H1 (cell line): ENCODE measurements at regions not wholly inside any gene's neighbourhood (a gene's known extent, or its start where the extent isn't known, plus 50 kb on each side); places are given as distances from the start of the nearest gene placed in this dataset.
A peak's percentile ranks its signal among the peaks of the same experiment; 100 is the strongest.

Experiments used
- CTCF ChIA-PET: fragments of 300-600 bp; sonication (Branson Sonifier 250); formaldehyde crosslinking; loops from one replicate; lab custom pipeline; 2021; ENCODE audit not compliant: partially characterized antibody; lab: Charles Lee
- POLR2A ChIA-PET: fragments of 300-600 bp; sonication (Branson Sonifier 250); formaldehyde crosslinking; loops from one replicate; lab custom pipeline; 2021; ENCODE audit warnings: inconsistent platforms; ENCODE audit not compliant: partially characterized antibody; lab: Charles Lee
- DNase-seq, 2 experiments: peaks; one replicate each; pipeline versions ENCODE4 v3.0.0 to v3.0.0-alpha.2; 2010 to 2022; ENCODE audit warnings: low spot score in 2 of 2, low read depth in 1 of 2, mixed read lengths in 1 of 2
- FAIRE-seq: peaks from 2 replicates; lab custom pipeline; 2011; peaks lifted over from hg19 to GRCh38; lab: Jason Lieb, UNC
- H2AFZ ChIP-seq: 2 replicates; pipeline ENCODE4 v1.8.1; 2012; ENCODE audit warnings: low read length, inconsistent platforms
- H2AK5ac ChIP-seq: 2 replicates; pipeline ENCODE4 v1.6.1; 2013; ENCODE audit warnings: low read depth, low read length
- H2BK120ac ChIP-seq: replicated peaks from 2 replicates; pipeline ENCODE3; 2013; ENCODE audit warnings: low read depth, low read length, inconsistent platforms
- H2BK12ac ChIP-seq: 2 replicates; pipeline ENCODE4 v1.6.1; 2013; ENCODE audit warnings: low read depth, low read length
- H2BK15ac ChIP-seq: 2 replicates; pipeline ENCODE4 v1.6.1; 2013; ENCODE audit warnings: low read length
- H2BK20ac ChIP-seq: 2 replicates; pipeline ENCODE4 v1.6.1; 2013; ENCODE audit warnings: low read length
- H2BK5ac ChIP-seq: 2 replicates; pipeline ENCODE4 v1.6.1; 2013; ENCODE audit warnings: low read depth, low read length
- H3K14ac ChIP-seq: 2 replicates; pipeline ENCODE4 v1.6.1; 2013; ENCODE audit warnings: inconsistent platforms; ENCODE audit not compliant: insufficient read length
- H3K18ac ChIP-seq: 2 replicates; pipeline ENCODE4 v1.6.1; 2013; ENCODE audit warnings: low read length; ENCODE audit errors: extremely low read depth
- H3K23ac ChIP-seq: 2 replicates; pipeline ENCODE4 v1.6.1; 2013; ENCODE audit warnings: inconsistent platforms; ENCODE audit not compliant: insufficient read length
- H3K23me2 ChIP-seq: 2 replicates; pipeline ENCODE4 v1.6.1; 2013; ENCODE audit warnings: low read depth, low read length
- H3K27ac ChIP-seq: 2 replicates; pipeline ENCODE4 v1.6.1; 2011; ENCODE audit warnings: low read depth, low read length, inconsistent platforms
- H3K27me3 ChIP-seq, 4 experiments: replicated peaks in 1 of 4; 1 replicate in 1 of 4; 2 replicates in 3 of 4; pipeline versions ENCODE4 v1.6.1 to v1.8.1; 2011 to 2013; ENCODE audit warnings: low read length in 3 of 4, mild to moderate bottlenecking in 3 of 4, inconsistent platforms in 2 of 4, mixed read lengths in 2 of 4, moderate library complexity in 1 of 4; ENCODE audit not compliant: control insufficient read depth in 3 of 4, insufficient read depth in 3 of 4; ENCODE audit errors: extremely low read depth in 1 of 4
- H3K36me3 ChIP-seq, 4 experiments: 2 replicates each; pipeline versions ENCODE4 v1.6.1 to v1.8.1; 2011 to 2013; ENCODE audit warnings: mild to moderate bottlenecking in 4 of 4, low read length in 3 of 4, moderate library complexity in 2 of 4, control low read depth in 1 of 4, inconsistent platforms in 1 of 4; ENCODE audit not compliant: insufficient read depth in 4 of 4, control insufficient read depth in 2 of 4
- H3K4ac ChIP-seq: replicated peaks from 2 replicates; pipeline ENCODE3; 2013; ENCODE audit warnings: low read length, low read depth, mixed read lengths, inconsistent platforms; ENCODE audit not compliant: insufficient read length
- H3K4me1 ChIP-seq, 4 experiments: replicated peaks in 1 of 4; 1 replicate in 1 of 4; 2 replicates in 3 of 4; pipeline versions ENCODE4 v1.6.1 to v1.8.1; 2011 to 2013; ENCODE audit warnings: low read length in 3 of 4, inconsistent platforms in 2 of 4, mixed read lengths in 1 of 4; ENCODE audit not compliant: insufficient read depth in 4 of 4, control insufficient read depth in 3 of 4
- H3K4me2 ChIP-seq, 2 experiments: 2 replicates each; pipeline versions ENCODE4 v1.6.1 to v1.8.1; 2011 to 2013; ENCODE audit warnings: low read depth in 2 of 2, low read length in 2 of 2, control low read depth in 1 of 2, inconsistent platforms in 1 of 2, mild to moderate bottlenecking in 1 of 2; ENCODE audit not compliant: insufficient read depth in 1 of 2
- H3K4me3 ChIP-seq, 4 experiments: fragments of 200-600, 300-600 bp in 1 of 4; sonication (generic), shearing (Covaris generic), sonication (Bioruptor Twin) in 1 of 4; 2 replicates each; pipeline versions ENCODE4 v1.5.1 to v1.8.1; 2011 to 2016; ENCODE audit warnings: low read length in 4 of 4, low read depth in 3 of 4, control low read depth in 2 of 4, inconsistent platforms in 2 of 4, mild to moderate bottlenecking in 2 of 4, mixed read lengths in 1 of 4, moderate library complexity in 1 of 4; ENCODE audit not compliant: insufficient read depth in 2 of 4; ENCODE audit errors: extremely low read depth in 1 of 4
- H3K56ac ChIP-seq: replicated peaks from 2 replicates; pipeline ENCODE3; 2013; ENCODE audit warnings: low read depth, mild to moderate bottlenecking, mixed read lengths, low read length, inconsistent platforms; ENCODE audit not compliant: insufficient read length
- H3K79me1 ChIP-seq: 2 replicates; pipeline ENCODE4 v1.6.1; 2013; ENCODE audit warnings: low read depth, low read length, control low read depth
- H3K79me2 ChIP-seq, 2 experiments: 2 replicates each; pipeline versions ENCODE4 v1.6.1 to v1.8.1; 2012 to 2013; ENCODE audit warnings: low read length in 2 of 2, mild to moderate bottlenecking in 2 of 2, inconsistent platforms in 1 of 2; ENCODE audit not compliant: insufficient read depth in 2 of 2, control insufficient read depth in 1 of 2
- H3K9ac ChIP-seq, 4 experiments: replicated peaks in 1 of 4; 1 replicate in 1 of 4; 2 replicates in 3 of 4; pipeline versions ENCODE4 v1.6.1 to v1.8.1; 2011 to 2013; ENCODE audit warnings: low read depth in 3 of 4, low read length in 3 of 4, control low read depth in 2 of 4, mild to moderate bottlenecking in 2 of 4, moderate library complexity in 2 of 4, inconsistent platforms in 1 of 4; ENCODE audit errors: extremely low read depth in 1 of 4
- H3K9me3 ChIP-seq, 2 experiments: 2 replicates each; pipeline versions ENCODE4 v1.6.1 to v1.8.1; 2012 to 2013; ENCODE audit warnings: mild to moderate bottlenecking in 2 of 2, moderate library complexity in 2 of 2, control low read depth in 1 of 2, inconsistent platforms in 1 of 2, low read depth in 1 of 2, low read length in 1 of 2, mixed read lengths in 1 of 2; ENCODE audit not compliant: insufficient read depth in 2 of 2
- H4K20me1 ChIP-seq, 2 experiments: replicated peaks in 1 of 2; 2 replicates each; pipeline versions ENCODE3 to v1.8.1; 2011 to 2013; ENCODE audit warnings: inconsistent platforms in 2 of 2, low read length in 2 of 2, mild to moderate bottlenecking in 1 of 2; ENCODE audit not compliant: insufficient read depth in 2 of 2, control insufficient read depth in 1 of 2
- H4K5ac ChIP-seq: 2 replicates; pipeline ENCODE4 v1.6.1; 2013; ENCODE audit warnings: low read length, low read depth, mixed read lengths, inconsistent platforms; ENCODE audit not compliant: insufficient read length
- H4K8ac ChIP-seq: 2 replicates; pipeline ENCODE4 v1.8.0; 2013; ENCODE audit warnings: mild to moderate bottlenecking, moderate library complexity, low read length, inconsistent platforms; ENCODE audit not compliant: insufficient read depth; ENCODE audit errors: extremely low read depth
- H4K91ac ChIP-seq: replicated peaks from 2 replicates; pipeline ENCODE3; 2013; ENCODE audit warnings: low read length, mixed read lengths, inconsistent platforms; ENCODE audit not compliant: insufficient read length
- RAD21 ChIP-seq, 2 experiments: IDR thresholded peaks in 1 of 2; conservative IDR thresholded peaks in 1 of 2; 2 replicates each; pipeline ENCODE4 v1.6.1; 2011; ENCODE audit warnings: low read depth in 2 of 2, low read length in 2 of 2, improper control_type of control experiment in 1 of 2, inconsistent platforms in 1 of 2, mild to moderate bottlenecking in 1 of 2, moderate library complexity in 1 of 2
- SP2 ChIP-seq: IDR thresholded peaks from 2 replicates; pipeline ENCODE4 v1.6.1; 2012; ENCODE audit warnings: mild to moderate bottlenecking, low read length, inconsistent platforms
- WGBS, 2 experiments: shearing (Covaris generic) in 1 of 2; methylation state at CpG; one replicate each; pipeline versions ENCODE4 v1.1.6 to v1.1.7; 2013 to 2015; ENCODE audit warnings: low lambda C conversion rate in 2 of 2, mixed read lengths in 2 of 2, inconsistent platforms in 1 of 2, low coverage in 1 of 2, missing lambda C conversion rate in 1 of 2; ENCODE audit not compliant: insufficient replicate concordance in 2 of 2, insufficient coverage in 1 of 2, insufficient read length in 1 of 2; ENCODE audit errors: extremely low coverage in 1 of 2, missing lambda C conversion rate in 1 of 2; 5-methylcytosine and 5-hydroxymethylcytosine counted together
- TF ChIP-seq, protein P1 (sequence below), 3 experiments: IDR thresholded peaks; 1 replicate in 2 of 3; 2 replicates in 1 of 3; pipeline versions ENCODE4 v1.5.1 to v1.6.1; 2011; ENCODE audit warnings: low read length in 3 of 3, mild to moderate bottlenecking in 3 of 3, inconsistent platforms in 2 of 3, low read depth in 1 of 3, moderate library complexity in 1 of 3; ENCODE audit not compliant: insufficient read depth in 1 of 3; ENCODE audit errors: control extremely low read depth in 1 of 3

DNA sequence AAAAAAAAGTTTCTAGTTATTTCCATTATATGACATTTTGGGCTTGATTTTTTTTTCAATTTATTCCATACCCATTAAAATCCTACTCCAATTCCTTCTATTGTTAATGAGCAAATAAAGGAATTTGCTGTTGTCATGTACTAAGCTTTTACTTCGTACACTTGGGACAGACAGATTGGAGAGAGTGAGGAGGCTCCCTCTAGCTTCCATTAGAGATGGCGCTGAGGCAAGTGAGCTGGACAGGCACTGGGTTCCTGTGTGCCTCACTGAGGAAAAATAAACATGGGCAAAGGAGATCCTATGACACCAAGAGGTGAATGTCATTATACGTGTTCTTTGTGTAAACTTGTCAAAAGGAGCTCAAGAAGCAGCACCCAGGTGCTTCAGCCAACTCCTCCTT, 441.1 kb upstream of the MDFIC2 start:
- ChIA-PET CTCF (interaction anchor here (0.5 to 1.6 kb wide), 11 partner anchors 9 to 634 kb away, joined by 3 to 6 read pairs (median 4); no protein-coding TSS in a partner anchor), POLR2A (no interaction called here)
- Histone ChIP-seq H3K14ac (no peak overlapping the region), H3K79me2 (no peaks in the 10 kb centered on the region), H3K56ac (no peak overlapping the region), H4K5ac (no peak overlapping the region), H3K9ac (no peak overlapping the region), H3K4ac (no peak overlapping the region), H3K9me3 (no peaks in the 10 kb centered on the region), H2BK5ac (no peak overlapping the region), H3K4me2 (no peak overlapping the region), H3K27ac (no peak overlapping the region), H2BK15ac (no peak overlapping the region), H2BK120ac (no peak overlapping the region), H3K23me2 (no peaks in the 10 kb centered on the region), H4K20me1 (no peaks in the 10 kb centered on the region), H4K91ac (no peak overlapping the region), H2AFZ (no peak overlapping the region), H2AK5ac (no peak overlapping the region), H3K79me1 (no peaks in the 10 kb centered on the region), H3K18ac (no peak overlapping the region), H4K8ac (no peak overlapping the region), H3K23ac (no peak overlapping the region), H2BK20ac (no peak overlapping the region), H3K4me3 (no peak overlapping the region), H3K36me3 (no peaks in the 10 kb centered on the region), H3K27me3 (no peaks in the 10 kb centered on the region), H2BK12ac (no peak overlapping the region), H3K4me1 (no peaks in the 10 kb centered on the region)
- no peak for FAIRE-seq
- peak in 1 of 2 experiments; percentile 9 for DNase-seq
- peak; percentile 58 to 65 for TF ChIP-seq RAD21 (IDR thresholded peaks at IDR 0.05 in 1 of 2, conservative IDR thresholded peaks at IDR 0.05 in 1 of 2; ENCODE audit: low read depth in 2 of 2, low read length in 2 of 2)
- TF ChIP-seq, protein P1, sequence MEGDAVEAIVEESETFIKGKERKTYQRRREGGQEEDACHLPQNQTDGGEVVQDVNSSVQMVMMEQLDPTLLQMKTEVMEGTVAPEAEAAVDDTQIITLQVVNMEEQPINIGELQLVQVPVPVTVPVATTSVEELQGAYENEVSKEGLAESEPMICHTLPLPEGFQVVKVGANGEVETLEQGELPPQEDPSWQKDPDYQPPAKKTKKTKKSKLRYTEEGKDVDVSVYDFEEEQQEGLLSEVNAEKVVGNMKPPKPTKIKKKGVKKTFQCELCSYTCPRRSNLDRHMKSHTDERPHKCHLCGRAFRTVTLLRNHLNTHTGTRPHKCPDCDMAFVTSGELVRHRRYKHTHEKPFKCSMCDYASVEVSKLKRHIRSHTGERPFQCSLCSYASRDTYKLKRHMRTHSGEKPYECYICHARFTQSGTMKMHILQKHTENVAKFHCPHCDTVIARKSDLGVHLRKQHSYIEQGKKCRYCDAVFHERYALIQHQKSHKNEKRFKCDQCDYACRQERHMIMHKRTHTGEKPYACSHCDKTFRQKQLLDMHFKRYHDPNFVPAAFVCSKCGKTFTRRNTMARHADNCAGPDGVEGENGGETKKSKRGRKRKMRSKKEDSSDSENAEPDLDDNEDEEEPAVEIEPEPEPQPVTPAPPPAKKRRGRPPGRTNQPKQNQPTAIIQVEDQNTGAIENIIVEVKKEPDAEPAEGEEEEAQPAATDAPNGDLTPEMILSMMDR (IDR thresholded peaks at IDR 0.05; ENCODE audit: control extremely low read depth in 1 of 3, insufficient read depth in 1 of 3, low read depth in 1 of 3, low read length in 3 of 3) = peak; percentile 39 to 63 (median 39)
- TF ChIP-seq SP2 = no peak
- 73% methylated on average over 3 of the region's 3 CpGs; no CpG with 5 or more reads in 1 of the 2 experiments for WGBS, 2 experiments
